ENCODE measurements at regions not wholly inside any gene's neighbourhood (a gene's known extent, or its start where the extent isn't known, plus 50 kb on each side); places are given as distances from the start of the nearest gene placed in this dataset.

- TF ChIP-seq CTCF (IDR thresholded peaks at IDR 0.05): no peak
- no peak for TF ChIP-seq POLR2A (IDR thresholded peaks at IDR 0.05)
These were observed 105.8 kb upstream of the RIPOR2 start for GRCh38 chr6:25041485-25042035.
